ENCODE measurements at regions not wholly inside any gene's neighbourhood (a gene's known extent, or its start where the extent isn't known, plus 50 kb on each side); places are given as distances from the start of the nearest gene placed in this dataset.

DNA sequence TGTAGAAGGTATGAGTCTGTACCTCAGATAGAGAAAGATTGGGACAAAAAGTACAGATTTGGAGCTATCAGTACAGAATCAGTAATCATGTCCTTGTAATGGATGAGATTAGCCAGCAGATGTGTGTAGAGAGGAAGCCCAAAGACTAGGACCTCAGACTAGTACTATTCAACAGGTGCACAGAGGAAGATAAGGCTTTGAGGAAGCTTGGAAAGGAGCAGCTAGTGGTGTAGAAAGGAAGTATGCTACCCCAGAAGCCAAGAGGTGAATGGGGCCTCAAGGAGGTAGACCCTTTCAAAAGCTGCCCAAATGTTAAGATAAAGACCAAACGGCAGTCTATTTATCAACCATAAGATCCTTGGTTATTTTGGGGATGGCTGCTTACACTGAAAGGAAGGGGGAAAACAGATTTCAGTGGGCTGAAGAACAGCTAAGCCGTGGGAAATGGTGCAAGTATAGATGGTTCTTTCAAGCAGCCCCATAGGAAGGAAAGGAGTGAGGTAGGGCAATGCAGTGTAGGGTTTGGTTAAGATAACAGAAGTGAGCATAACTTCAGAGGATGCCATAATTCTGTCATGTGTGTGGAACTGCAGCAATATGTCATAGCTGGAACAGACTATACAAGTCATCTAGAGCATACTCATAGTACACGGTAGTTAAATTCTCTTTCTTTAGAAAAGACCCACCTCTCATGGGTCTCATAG is 221.7 kb downstream of the HHIPL2 start:
- Histone ChIP-seq H3K4me3 (replicated peaks; ENCODE audit: low read depth, low read length) (no peak overlapping the region), H3K36me3 (ENCODE audit: control insufficient read depth, insufficient read depth, low read length) (no peaks in the 10 kb centered on the region), H3K27me3 (replicated peaks; ENCODE audit: control insufficient read depth, insufficient read depth, low read length) (no peaks in the 10 kb centered on the region)
- DNase-seq (ENCODE audit: extremely low read depth, insufficient read length): no peak
- TF ChIP-seq, protein P1, sequence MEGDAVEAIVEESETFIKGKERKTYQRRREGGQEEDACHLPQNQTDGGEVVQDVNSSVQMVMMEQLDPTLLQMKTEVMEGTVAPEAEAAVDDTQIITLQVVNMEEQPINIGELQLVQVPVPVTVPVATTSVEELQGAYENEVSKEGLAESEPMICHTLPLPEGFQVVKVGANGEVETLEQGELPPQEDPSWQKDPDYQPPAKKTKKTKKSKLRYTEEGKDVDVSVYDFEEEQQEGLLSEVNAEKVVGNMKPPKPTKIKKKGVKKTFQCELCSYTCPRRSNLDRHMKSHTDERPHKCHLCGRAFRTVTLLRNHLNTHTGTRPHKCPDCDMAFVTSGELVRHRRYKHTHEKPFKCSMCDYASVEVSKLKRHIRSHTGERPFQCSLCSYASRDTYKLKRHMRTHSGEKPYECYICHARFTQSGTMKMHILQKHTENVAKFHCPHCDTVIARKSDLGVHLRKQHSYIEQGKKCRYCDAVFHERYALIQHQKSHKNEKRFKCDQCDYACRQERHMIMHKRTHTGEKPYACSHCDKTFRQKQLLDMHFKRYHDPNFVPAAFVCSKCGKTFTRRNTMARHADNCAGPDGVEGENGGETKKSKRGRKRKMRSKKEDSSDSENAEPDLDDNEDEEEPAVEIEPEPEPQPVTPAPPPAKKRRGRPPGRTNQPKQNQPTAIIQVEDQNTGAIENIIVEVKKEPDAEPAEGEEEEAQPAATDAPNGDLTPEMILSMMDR (IDR thresholded peaks at IDR 0.05; ENCODE audit: insufficient read depth, low read length, poor library complexity, severe bottlenecking): no peak

DNA sequence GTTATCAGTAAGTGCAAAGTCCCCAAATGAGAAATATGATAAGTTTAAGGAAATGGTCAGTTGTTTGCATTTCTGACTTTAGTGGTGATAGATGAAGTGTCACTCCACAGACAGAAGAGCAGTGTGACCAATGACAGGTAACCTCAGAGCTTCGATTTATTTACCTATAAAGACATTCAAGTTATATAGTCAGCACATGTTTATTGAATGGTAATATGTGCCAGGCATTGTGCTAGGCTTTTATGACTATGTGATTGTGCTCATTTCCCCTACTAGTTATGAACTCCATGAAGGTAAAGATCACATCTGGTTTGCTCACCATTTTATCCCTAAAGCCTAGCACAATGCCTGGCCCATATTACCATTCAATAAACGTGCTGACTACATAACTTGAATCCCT is 222.4 kb downstream of the HHIPL2 start:
- Histone ChIP-seq H3K4me3 (replicated peaks; ENCODE audit: low read depth, low read length) (no peak overlapping the region), H3K36me3 (ENCODE audit: control insufficient read depth, insufficient read depth, low read length) (no peaks in the 10 kb centered on the region), H3K27me3 (replicated peaks; ENCODE audit: control insufficient read depth, insufficient read depth, low read length) (no peaks in the 10 kb centered on the region)
- TF ChIP-seq, protein P1 (IDR thresholded peaks at IDR 0.05; ENCODE audit: insufficient read depth, low read length, poor library complexity, severe bottlenecking): no peak
- no peak for DNase-seq (ENCODE audit: extremely low read depth, insufficient read length)

DNA sequence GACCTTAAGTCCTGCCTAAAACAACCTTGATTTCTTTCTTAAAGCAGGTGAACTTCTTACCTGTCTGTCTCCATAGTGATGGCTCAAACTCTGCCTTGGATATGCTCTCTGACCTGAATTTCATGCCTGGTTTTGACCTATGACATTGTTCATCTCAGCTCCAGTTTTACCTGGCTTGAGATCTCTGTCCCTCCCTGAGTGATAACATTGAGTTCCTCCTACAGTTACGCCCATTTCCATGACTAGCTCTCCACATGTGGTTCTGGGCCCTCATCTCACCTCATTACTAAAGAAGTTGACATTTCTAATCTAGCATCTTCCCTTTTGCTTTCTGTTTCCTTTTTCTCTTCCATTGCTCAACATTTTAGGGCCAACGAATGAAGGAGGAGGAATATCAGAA is 233.1 kb downstream of the HHIPL2 start:
- Histone ChIP-seq H3K4me3 (replicated peaks; ENCODE audit: low read depth, low read length) (no peak overlapping the region), H3K36me3 (ENCODE audit: control insufficient read depth, insufficient read depth, low read length) (no peaks in the 10 kb centered on the region), H3K27me3 (replicated peaks; ENCODE audit: control insufficient read depth, insufficient read depth, low read length) (no peaks in the 10 kb centered on the region)
- TF ChIP-seq, protein P1 (IDR thresholded peaks at IDR 0.05; ENCODE audit: insufficient read depth, low read length, poor library complexity, severe bottlenecking): no peak
- no peak for DNase-seq (ENCODE audit: extremely low read depth, insufficient read length)

DNA sequence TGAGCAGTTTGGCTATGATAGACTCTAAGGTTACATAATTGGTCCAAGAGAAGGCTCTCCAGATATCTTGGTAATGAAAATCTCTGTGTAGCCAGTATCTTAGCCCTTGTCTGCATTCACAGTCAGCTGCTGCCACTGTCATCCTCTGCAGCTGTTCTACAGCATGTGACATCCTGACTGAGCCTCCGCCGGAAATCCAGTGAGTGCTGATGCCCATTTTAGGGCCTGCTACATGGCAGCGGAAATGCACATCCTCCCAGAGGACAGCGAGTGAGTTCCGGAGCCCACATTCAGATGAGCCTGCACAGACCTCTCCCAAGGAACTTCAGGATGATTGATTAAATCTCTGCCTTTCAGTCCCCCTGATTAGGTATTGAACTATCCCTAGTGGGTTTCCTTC is 237.1 kb downstream of the HHIPL2 start:
- TF ChIP-seq, protein P1 (IDR thresholded peaks at IDR 0.05; ENCODE audit: insufficient read depth, low read length, poor library complexity, severe bottlenecking): no peak
- Histone ChIP-seq H3K36me3 (ENCODE audit: control insufficient read depth, insufficient read depth, low read length) (no peaks in the 10 kb centered on the region), H3K4me3 (replicated peaks; ENCODE audit: low read depth, low read length) (no peak overlapping the region), H3K27me3 (replicated peaks; ENCODE audit: control insufficient read depth, insufficient read depth, low read length) (no peaks in the 10 kb centered on the region)
- no peak for DNase-seq (ENCODE audit: extremely low read depth, insufficient read length)

DNA sequence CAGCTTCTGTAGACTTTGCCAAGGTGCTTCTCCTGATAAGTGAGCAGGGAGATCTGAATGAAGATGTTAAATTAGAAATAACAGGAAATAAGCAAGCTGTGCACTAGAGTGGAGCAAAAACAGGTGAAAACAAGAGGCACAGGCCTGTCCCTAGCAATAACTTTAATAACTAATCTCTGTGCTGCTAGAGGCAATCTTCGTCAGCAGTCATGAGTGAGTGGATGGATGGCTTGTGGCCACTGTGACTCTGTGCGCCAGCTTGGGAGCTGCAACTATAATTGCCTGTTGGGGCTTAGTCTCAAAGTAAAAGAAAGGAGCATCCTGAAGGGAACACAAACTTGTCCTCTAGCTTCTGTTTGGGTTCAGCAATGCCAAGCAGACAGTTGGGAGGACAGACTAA is 240.3 kb downstream of the HHIPL2 start:
- H3K4me3 ChIP-seq (replicated peaks; ENCODE audit: low read depth, low read length): no peak overlapping the region
- H3K27me3 ChIP-seq (replicated peaks; ENCODE audit: control insufficient read depth, insufficient read depth, low read length): no peaks in the 10 kb centered on the region
- TF ChIP-seq, protein P1 (IDR thresholded peaks at IDR 0.05; ENCODE audit: insufficient read depth, low read length, poor library complexity, severe bottlenecking): no peak
- no peak for DNase-seq (ENCODE audit: extremely low read depth, insufficient read length)
- no peaks in the 10 kb centered on the region for H3K36me3 ChIP-seq (ENCODE audit: control insufficient read depth, insufficient read depth, low read length)

DNA sequence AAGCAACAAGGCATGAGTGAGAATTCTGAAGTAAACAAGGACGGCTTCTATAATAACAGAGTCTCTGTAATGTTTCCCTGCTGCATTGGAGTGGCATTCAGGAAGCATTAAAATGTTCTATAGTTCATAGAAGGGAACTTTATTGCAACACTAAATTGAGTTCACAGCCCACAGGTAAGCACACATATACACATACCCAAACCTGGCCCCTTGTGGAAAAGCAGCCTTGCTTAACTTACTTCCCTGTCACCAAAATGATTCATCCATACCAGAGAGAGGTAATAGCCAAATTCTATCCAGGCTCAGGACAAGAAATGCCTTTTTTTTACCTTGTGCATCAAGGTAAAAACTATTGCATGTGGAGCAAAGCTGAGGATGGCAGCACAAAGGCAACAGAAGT is 241.4 kb downstream of the HHIPL2 start:
- Histone ChIP-seq H3K4me3 (replicated peaks; ENCODE audit: low read depth, low read length) (no peak overlapping the region), H3K27me3 (replicated peaks; ENCODE audit: control insufficient read depth, insufficient read depth, low read length) (no peaks in the 10 kb centered on the region), H3K36me3 (ENCODE audit: control insufficient read depth, insufficient read depth, low read length) (no peaks in the 10 kb centered on the region)
- TF ChIP-seq, protein P1 (IDR thresholded peaks at IDR 0.05; ENCODE audit: insufficient read depth, low read length, poor library complexity, severe bottlenecking): no peak
- DNase-seq (ENCODE audit: extremely low read depth, insufficient read length): no peak

All from GM06990 (cell line).